ENCODE measurements at regions not wholly inside any gene's neighbourhood (a gene's known extent, or its start where the extent isn't known, plus 50 kb on each side); places are given as distances from the start of the nearest gene placed in this dataset.
"Not testable (repeated sequence)": the region's sequence is repeated elsewhere in the genome, so short reads cannot be mapped to it uniquely, and the experiment has no call there.

GRCh38 chr4:111070390-111070789, 447.5 kb upstream of the PITX2 start:
- H3K27me3 ChIP-seq (ENCODE audit: control insufficient read depth in 1 of 2, insufficient read depth in 2 of 2, low read length in 2 of 2): no peaks in the 10 kb centered on the region
- H3K4me3 ChIP-seq (ENCODE audit: low read depth in 1 of 2, low read length in 2 of 2): no peak overlapping the region
- no peak overlapping the region for H3K27ac ChIP-seq (ENCODE audit: low read depth in 2 of 2, low read length in 1 of 2)
- H3K9me3 ChIP-seq (ENCODE audit: control insufficient read depth in 2 of 2, insufficient read depth in 1 of 2, low read depth in 1 of 2, low read length in 1 of 2): peaks cover 0 to 9% of the 10 kb centered on the region in 2 donors
- 73 to 77% methylated on average over 4 of the region's 4 CpGs for WGBS, 2 donors
- H3K4me1 ChIP-seq (ENCODE audit: control insufficient read depth in 2 of 2, insufficient read depth in 2 of 2, low read length in 1 of 2): no peaks in the 10 kb centered on the region
- no peaks in the 10 kb centered on the region for H3K36me3 ChIP-seq (ENCODE audit: control insufficient read depth in 2 of 2, insufficient read depth in 2 of 2, low read length in 1 of 2)

DNA sequence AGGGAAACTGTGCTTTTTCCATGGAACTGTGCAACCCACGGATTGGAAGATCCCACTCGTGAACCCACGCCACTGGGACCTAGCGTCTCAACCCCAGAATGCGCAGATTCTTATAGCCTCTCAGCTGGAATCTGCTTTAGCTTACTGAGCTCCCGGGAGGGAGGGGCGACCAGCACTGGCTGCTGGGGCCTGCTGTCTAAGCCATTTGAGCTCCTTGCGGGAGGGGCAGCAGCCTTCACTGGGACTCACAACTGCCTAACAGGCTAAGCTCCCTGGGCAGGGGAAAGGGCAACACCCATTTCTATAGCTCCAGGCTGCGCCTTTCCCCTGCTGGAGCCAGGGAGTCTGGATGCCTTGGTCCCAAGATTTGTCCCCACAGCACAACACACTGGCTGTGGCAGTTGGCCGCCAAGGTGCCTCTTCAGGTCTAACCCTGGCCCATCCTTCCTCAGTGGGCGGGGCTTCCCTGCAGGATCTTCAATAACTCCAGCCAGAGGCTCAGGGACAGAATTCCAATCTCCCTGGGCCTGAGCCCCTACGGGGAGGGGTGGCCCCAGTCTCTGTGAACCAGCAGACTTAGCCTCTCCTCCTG, 451.7 kb upstream of the PITX2 start:
- Histone ChIP-seq H3K4me3 (ENCODE audit: low read depth in 1 of 2, low read length in 2 of 2) (no peak overlapping the region), H3K4me1 (ENCODE audit: control insufficient read depth in 2 of 2, insufficient read depth in 2 of 2, low read length in 1 of 2) (no peaks in the 10 kb centered on the region), H3K36me3 (ENCODE audit: control insufficient read depth in 2 of 2, insufficient read depth in 2 of 2, low read length in 1 of 2) (no peaks in the 10 kb centered on the region), H3K9me3 (ENCODE audit: control insufficient read depth in 2 of 2, insufficient read depth in 1 of 2, low read depth in 1 of 2, low read length in 1 of 2) (peaks cover 0 to 9% of the 10 kb centered on the region in 2 donors), H3K27ac (ENCODE audit: low read depth in 2 of 2, low read length in 1 of 2) (no peak overlapping the region), H3K27me3 (ENCODE audit: control insufficient read depth in 1 of 2, insufficient read depth in 2 of 2, low read length in 2 of 2) (no peaks in the 10 kb centered on the region)
- WGBS, 2 donors: 84 to 88% methylated on average over 12 of the region's 12 CpGs

DNA sequence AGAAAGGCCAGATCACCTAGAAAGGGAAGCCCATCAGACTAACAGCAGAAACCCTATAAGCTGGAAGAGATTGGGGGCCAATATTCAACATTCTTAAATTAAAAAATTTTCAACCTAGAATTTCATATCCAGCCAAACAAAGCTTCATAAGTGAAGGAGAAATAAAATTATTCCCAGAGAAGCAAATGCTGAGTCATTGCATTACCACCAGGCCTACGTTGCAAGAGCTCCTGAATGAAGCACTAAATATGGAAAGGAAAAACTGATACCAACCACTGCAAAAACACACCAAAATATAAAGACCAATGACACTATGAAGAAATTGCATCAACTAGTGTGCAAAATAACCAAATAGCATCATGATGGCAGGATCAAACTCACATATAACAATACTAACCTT, 453.4 kb upstream of the PITX2 start:
- H3K4me1 ChIP-seq (ENCODE audit: control insufficient read depth in 2 of 2, insufficient read depth in 2 of 2, low read length in 1 of 2); H3K27me3 ChIP-seq (ENCODE audit: control insufficient read depth in 1 of 2, insufficient read depth in 2 of 2, low read length in 2 of 2); H3K9me3 ChIP-seq (ENCODE audit: control insufficient read depth in 2 of 2, insufficient read depth in 1 of 2, low read depth in 1 of 2, low read length in 1 of 2); H3K36me3 ChIP-seq (ENCODE audit: control insufficient read depth in 2 of 2, insufficient read depth in 2 of 2, low read length in 1 of 2); H3K27ac ChIP-seq (ENCODE audit: low read depth in 2 of 2, low read length in 1 of 2); H3K4me3 ChIP-seq (ENCODE audit: low read depth in 1 of 2, low read length in 2 of 2): not testable (repeated sequence)
- 64 to 66% methylated on average over 1 of the region's 1 CpG for WGBS, 2 donors

- Histone ChIP-seq H3K36me3 (ENCODE audit: control insufficient read depth in 2 of 2, insufficient read depth in 2 of 2, low read length in 1 of 2) (no peaks in the 10 kb centered on the region), H3K27me3 (ENCODE audit: control insufficient read depth in 1 of 2, insufficient read depth in 2 of 2, low read length in 2 of 2) (no peaks in the 10 kb centered on the region), H3K27ac (ENCODE audit: low read depth in 2 of 2, low read length in 1 of 2) (no peak overlapping the region), H3K9me3 (ENCODE audit: control insufficient read depth in 2 of 2, insufficient read depth in 1 of 2, low read depth in 1 of 2, low read length in 1 of 2) (no peaks in the 10 kb centered on the region), H3K4me1 (ENCODE audit: control insufficient read depth in 2 of 2, insufficient read depth in 2 of 2, low read length in 1 of 2) (no peaks in the 10 kb centered on the region), H3K4me3 (ENCODE audit: low read depth in 1 of 2, low read length in 2 of 2) (no peak overlapping the region)
- WGBS, 2 donors: 76 to 78% methylated on average over 1 of the region's 1 CpG
These were observed 485.3 kb upstream of the PITX2 start for GRCh38 chr4:111108153-111108552.

DNA sequence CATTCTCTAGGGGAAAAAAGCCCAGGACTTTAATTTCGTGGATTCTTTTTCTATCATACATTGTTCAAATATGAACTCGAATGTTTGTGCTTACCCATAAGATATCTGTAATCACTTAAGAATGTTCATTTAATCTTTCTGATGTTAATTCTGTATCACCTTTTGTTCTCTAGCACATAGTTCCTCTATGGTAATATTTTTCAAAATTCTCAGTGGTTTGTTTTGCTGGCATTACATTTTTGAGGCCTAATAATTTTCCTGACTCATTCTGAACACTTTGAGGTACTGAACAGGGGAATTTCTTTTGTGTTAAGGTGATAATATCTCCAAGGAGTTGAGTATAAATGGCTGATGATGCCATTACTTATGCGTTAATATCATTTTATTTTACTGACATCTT, 490.7 kb upstream of the PITX2 start:
- Histone ChIP-seq H3K36me3 (ENCODE audit: control insufficient read depth in 2 of 2, insufficient read depth in 2 of 2, low read length in 1 of 2) (no peaks in the 10 kb centered on the region), H3K27ac (ENCODE audit: low read depth in 2 of 2, low read length in 1 of 2) (no peak overlapping the region), H3K27me3 (ENCODE audit: control insufficient read depth in 1 of 2, insufficient read depth in 2 of 2, low read length in 2 of 2) (no peaks in the 10 kb centered on the region), H3K9me3 (ENCODE audit: control insufficient read depth in 2 of 2, insufficient read depth in 1 of 2, low read depth in 1 of 2, low read length in 1 of 2) (peaks cover 0 to 2% of the 10 kb centered on the region in 2 donors), H3K4me3 (ENCODE audit: low read depth in 1 of 2, low read length in 2 of 2) (no peak overlapping the region), H3K4me1 (ENCODE audit: control insufficient read depth in 2 of 2, insufficient read depth in 2 of 2, low read length in 1 of 2) (no peaks in the 10 kb centered on the region)
- WGBS, 2 donors: 73 to 76% methylated on average over 3 of the region's 3 CpGs

- WGBS, 2 donors: 72 to 74% methylated on average over 4 of the region's 4 CpGs
- Histone ChIP-seq H3K36me3 (ENCODE audit: control insufficient read depth in 2 of 2, insufficient read depth in 2 of 2, low read length in 1 of 2) (no peaks in the 10 kb centered on the region), H3K4me3 (ENCODE audit: low read depth in 1 of 2, low read length in 2 of 2) (no peak overlapping the region), H3K9me3 (ENCODE audit: control insufficient read depth in 2 of 2, insufficient read depth in 1 of 2, low read depth in 1 of 2, low read length in 1 of 2) (peaks cover 0 to 2% of the 10 kb centered on the region in 2 donors), H3K27ac (ENCODE audit: low read depth in 2 of 2, low read length in 1 of 2) (no peak overlapping the region), H3K4me1 (ENCODE audit: control insufficient read depth in 2 of 2, insufficient read depth in 2 of 2, low read length in 1 of 2) (no peaks in the 10 kb centered on the region), H3K27me3 (ENCODE audit: control insufficient read depth in 1 of 2, insufficient read depth in 2 of 2, low read length in 2 of 2) (no peaks in the 10 kb centered on the region)
These were observed 493.0 kb upstream of the PITX2 start for GRCh38 chr4:111115881-111116280.

- Histone ChIP-seq H3K27ac (ENCODE audit: low read depth in 2 of 2, low read length in 1 of 2) (no peak overlapping the region), H3K4me1 (ENCODE audit: control insufficient read depth in 2 of 2, insufficient read depth in 2 of 2, low read length in 1 of 2) (no peaks in the 10 kb centered on the region), H3K27me3 (ENCODE audit: control insufficient read depth in 1 of 2, insufficient read depth in 2 of 2, low read length in 2 of 2) (no peaks in the 10 kb centered on the region), H3K4me3 (ENCODE audit: low read depth in 1 of 2, low read length in 2 of 2) (no peak overlapping the region), H3K9me3 (ENCODE audit: control insufficient read depth in 2 of 2, insufficient read depth in 1 of 2, low read depth in 1 of 2, low read length in 1 of 2) (peaks cover 0 to 2% of the 10 kb centered on the region in 2 donors), H3K36me3 (ENCODE audit: control insufficient read depth in 2 of 2, insufficient read depth in 2 of 2, low read length in 1 of 2) (no peaks in the 10 kb centered on the region)
These were observed 497.3 kb upstream of the PITX2 start for GRCh38 chr4:111120191-111120590.

- H3K4me3 ChIP-seq (ENCODE audit: low read depth in 1 of 2, low read length in 2 of 2): no peak overlapping the region
- no peaks in the 10 kb centered on the region for H3K4me1 ChIP-seq (ENCODE audit: control insufficient read depth in 2 of 2, insufficient read depth in 2 of 2, low read length in 1 of 2)
- H3K27me3 ChIP-seq (ENCODE audit: control insufficient read depth in 1 of 2, insufficient read depth in 2 of 2, low read length in 2 of 2): no peaks in the 10 kb centered on the region
- H3K9me3 ChIP-seq (ENCODE audit: control insufficient read depth in 2 of 2, insufficient read depth in 1 of 2, low read depth in 1 of 2, low read length in 1 of 2): no peaks in the 10 kb centered on the region
- H3K27ac ChIP-seq (ENCODE audit: low read depth in 2 of 2, low read length in 1 of 2): no peak overlapping the region
- no peaks in the 10 kb centered on the region for H3K36me3 ChIP-seq (ENCODE audit: control insufficient read depth in 2 of 2, insufficient read depth in 2 of 2, low read length in 1 of 2)
- WGBS, 2 donors: 83 to 86% methylated on average over 2 of the region's 2 CpGs
These were observed 503.5 kb upstream of the PITX2 start for GRCh38 chr4:111126340-111126739.

DNA sequence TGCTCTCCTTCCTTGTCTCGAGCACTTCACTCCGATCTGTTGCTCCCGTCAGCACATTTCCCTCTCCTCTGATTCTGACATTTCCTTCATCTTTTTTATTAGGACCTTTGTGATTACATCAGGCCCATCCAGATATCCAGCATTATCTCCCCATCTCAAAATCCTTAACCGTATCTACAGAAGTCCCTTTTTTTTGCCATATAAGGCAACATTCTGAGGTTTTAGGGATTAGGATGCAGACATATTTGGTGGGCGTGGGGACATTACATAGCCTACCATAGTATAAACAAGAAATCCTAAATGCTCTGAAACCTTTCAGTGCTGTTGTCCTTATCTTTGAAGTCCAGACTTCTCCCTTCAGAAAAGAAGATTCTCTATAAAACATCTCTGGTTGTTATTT, 505.0 kb upstream of the PITX2 start:
- 78 to 83% methylated on average over 5 of the region's 5 CpGs for WGBS, 2 donors

GRCh38 chr4:111128327-111128726, 505.4 kb upstream of the PITX2 start:
- no peaks in the 10 kb centered on the region for H3K4me1 ChIP-seq (ENCODE audit: control insufficient read depth in 2 of 2, insufficient read depth in 2 of 2, low read length in 1 of 2)
- WGBS, 2 donors: 79 to 87% methylated on average over 1 of the region's 1 CpG

More for the DNA sequence above, 505.0 kb upstream of the PITX2 start:
- no peaks in the 10 kb centered on the region for H3K9me3 ChIP-seq (ENCODE audit: control insufficient read depth in 2 of 2, insufficient read depth in 1 of 2, low read depth in 1 of 2, low read length in 1 of 2)
- no peaks in the 10 kb centered on the region for H3K36me3 ChIP-seq (ENCODE audit: control insufficient read depth in 2 of 2, insufficient read depth in 2 of 2, low read length in 1 of 2)
- no peak overlapping the region for H3K4me3 ChIP-seq (ENCODE audit: low read depth in 1 of 2, low read length in 2 of 2)
- H3K27me3 ChIP-seq (ENCODE audit: control insufficient read depth in 1 of 2, insufficient read depth in 2 of 2, low read length in 2 of 2): no peaks in the 10 kb centered on the region
- H3K4me1 ChIP-seq (ENCODE audit: control insufficient read depth in 2 of 2, insufficient read depth in 2 of 2, low read length in 1 of 2): no peaks in the 10 kb centered on the region
- no peak overlapping the region for H3K27ac ChIP-seq (ENCODE audit: low read depth in 2 of 2, low read length in 1 of 2)

More at GRCh38 chr4:111128327-111128726, 505.4 kb upstream of the PITX2 start:
- H3K27me3 ChIP-seq (ENCODE audit: control insufficient read depth in 1 of 2, insufficient read depth in 2 of 2, low read length in 2 of 2): no peaks in the 10 kb centered on the region
- H3K27ac ChIP-seq (ENCODE audit: low read depth in 2 of 2, low read length in 1 of 2): no peak overlapping the region
- H3K4me3 ChIP-seq (ENCODE audit: low read depth in 1 of 2, low read length in 2 of 2): no peak overlapping the region
- H3K36me3 ChIP-seq (ENCODE audit: control insufficient read depth in 2 of 2, insufficient read depth in 2 of 2, low read length in 1 of 2): no peaks in the 10 kb centered on the region
- H3K9me3 ChIP-seq (ENCODE audit: control insufficient read depth in 2 of 2, insufficient read depth in 1 of 2, low read depth in 1 of 2, low read length in 1 of 2): no peaks in the 10 kb centered on the region
